GM10266 (cell line): ENCODE measurements at regions not wholly inside any gene's neighbourhood (a gene's known extent, or its start where the extent isn't known, plus 50 kb on each side); places are given as distances from the start of the nearest gene placed in this dataset.
A peak's percentile ranks its signal among the peaks of the same experiment; 100 is the strongest.

ENCODE experiments used
- DNase-seq: peaks from one replicate; pipeline ENCODE4 v3.0.0; 2012; ENCODE audit errors: extremely low spot score
- TF ChIP-seq, protein P1 (sequence below): IDR thresholded peaks from 2 replicates; pipeline ENCODE4 v1.5.1; 2012; ENCODE audit warnings: mild to moderate bottlenecking, low read depth; ENCODE audit not compliant: control insufficient read depth, insufficient read depth; ENCODE audit errors: missing control alignments

DNA sequence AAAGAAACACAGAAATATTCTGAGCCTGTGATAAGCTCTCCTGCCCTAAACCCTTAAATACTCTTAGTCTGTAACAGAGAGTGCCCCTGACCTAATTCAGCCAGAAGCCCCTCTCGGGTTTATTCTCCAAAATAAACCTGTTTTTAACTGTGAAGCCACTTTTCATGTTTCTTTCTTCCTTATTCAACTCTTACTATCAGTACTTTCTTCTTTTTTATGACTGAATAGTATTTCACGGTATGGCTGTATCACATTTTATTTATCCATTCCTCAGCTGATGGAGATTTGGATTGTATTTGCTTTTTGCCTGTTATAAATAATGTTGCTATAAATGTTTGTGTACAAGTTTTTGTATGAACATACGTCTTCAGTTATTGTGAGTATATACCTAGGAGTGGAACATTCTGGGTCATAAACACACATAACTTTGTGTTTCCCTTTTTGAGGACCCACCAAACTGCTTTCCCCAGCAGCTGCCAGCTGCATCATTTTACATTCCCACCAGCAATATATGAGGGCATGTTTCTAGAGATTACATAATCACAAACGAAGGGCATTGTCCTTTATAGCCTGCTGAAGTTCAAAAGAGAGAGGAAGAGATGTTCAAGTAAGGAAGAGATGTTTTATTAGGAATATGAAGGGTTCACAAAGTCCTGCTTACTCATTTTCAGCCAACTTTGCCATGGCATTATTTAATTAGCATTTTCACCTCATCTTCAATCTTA lies 199.4 kb upstream of the NUDT4 start:
- TF ChIP-seq, protein P1, sequence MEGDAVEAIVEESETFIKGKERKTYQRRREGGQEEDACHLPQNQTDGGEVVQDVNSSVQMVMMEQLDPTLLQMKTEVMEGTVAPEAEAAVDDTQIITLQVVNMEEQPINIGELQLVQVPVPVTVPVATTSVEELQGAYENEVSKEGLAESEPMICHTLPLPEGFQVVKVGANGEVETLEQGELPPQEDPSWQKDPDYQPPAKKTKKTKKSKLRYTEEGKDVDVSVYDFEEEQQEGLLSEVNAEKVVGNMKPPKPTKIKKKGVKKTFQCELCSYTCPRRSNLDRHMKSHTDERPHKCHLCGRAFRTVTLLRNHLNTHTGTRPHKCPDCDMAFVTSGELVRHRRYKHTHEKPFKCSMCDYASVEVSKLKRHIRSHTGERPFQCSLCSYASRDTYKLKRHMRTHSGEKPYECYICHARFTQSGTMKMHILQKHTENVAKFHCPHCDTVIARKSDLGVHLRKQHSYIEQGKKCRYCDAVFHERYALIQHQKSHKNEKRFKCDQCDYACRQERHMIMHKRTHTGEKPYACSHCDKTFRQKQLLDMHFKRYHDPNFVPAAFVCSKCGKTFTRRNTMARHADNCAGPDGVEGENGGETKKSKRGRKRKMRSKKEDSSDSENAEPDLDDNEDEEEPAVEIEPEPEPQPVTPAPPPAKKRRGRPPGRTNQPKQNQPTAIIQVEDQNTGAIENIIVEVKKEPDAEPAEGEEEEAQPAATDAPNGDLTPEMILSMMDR = no peak
- no peak for DNase-seq

DNA sequence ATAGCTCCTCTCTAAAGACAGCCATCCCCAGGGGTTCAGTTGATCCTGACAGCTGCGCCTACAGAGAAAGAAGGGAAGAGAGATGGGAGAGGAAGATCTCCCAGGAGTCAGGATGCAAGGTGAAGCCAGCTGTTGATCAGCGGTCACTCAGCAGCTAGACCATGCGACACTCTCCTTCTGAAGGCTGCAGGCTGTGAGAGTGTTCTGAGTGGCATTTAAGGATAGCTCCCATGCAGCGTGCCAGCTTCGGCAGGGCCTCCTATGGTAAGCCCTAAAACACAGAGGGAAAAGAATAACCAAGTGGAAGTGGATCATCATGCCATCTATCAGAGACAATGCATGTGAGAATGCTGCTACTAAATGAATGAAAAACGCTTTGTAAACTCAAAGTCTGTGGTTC lies 197.9 kb upstream of the NUDT4 start:
- DNase-seq = no peak
- TF ChIP-seq, protein P1 = no peak

DNA sequence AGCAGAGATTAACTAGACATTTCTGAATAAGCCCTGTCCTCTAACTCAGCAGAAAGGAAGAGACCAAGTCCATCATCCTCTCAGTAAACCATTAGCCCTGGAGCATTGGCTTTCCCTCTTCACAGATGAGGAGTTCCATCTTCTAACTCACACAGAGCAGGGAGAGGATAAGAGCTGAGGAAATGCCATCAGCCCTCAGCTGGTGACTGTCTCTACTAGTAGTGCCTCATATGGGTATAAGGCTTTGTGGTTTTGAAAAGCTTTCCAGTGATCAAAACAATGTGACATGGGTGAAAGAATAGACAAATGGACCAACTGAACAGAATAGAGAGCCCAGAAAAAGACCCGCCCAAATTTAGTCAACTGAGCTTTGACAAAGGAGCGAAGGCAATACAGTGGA lies 197.2 kb upstream of the NUDT4 start:
- DNase-seq = no peak
- TF ChIP-seq, protein P1 = no peak

DNA sequence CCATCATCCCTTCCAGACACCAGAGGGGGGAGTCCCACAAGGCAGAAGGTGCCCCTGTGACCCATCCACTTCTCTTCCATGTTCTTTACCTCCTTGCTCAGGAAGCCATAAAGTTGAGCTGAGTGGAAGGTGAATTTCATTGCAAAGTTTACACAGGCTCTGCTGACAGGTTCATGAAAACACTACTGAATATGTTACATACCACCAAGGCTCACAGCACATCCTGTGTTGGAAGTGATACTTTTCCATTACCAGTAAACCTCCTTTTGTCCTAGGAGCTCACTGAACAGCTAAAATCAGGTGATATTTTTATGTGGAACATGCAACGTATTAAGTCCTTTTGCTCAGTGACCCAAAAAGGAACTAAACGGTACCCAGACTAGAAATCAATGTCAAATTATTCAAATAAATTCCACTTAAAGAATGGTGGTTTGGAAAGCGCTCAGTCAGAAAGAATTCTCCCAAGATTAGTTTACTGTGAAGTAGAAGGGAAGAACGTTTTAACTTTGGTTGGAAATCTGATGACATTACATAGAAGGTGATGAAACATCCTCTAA lies 196.2 kb upstream of the NUDT4 start:
- DNase-seq = no peak
- TF ChIP-seq, protein P1 = no peak

DNA sequence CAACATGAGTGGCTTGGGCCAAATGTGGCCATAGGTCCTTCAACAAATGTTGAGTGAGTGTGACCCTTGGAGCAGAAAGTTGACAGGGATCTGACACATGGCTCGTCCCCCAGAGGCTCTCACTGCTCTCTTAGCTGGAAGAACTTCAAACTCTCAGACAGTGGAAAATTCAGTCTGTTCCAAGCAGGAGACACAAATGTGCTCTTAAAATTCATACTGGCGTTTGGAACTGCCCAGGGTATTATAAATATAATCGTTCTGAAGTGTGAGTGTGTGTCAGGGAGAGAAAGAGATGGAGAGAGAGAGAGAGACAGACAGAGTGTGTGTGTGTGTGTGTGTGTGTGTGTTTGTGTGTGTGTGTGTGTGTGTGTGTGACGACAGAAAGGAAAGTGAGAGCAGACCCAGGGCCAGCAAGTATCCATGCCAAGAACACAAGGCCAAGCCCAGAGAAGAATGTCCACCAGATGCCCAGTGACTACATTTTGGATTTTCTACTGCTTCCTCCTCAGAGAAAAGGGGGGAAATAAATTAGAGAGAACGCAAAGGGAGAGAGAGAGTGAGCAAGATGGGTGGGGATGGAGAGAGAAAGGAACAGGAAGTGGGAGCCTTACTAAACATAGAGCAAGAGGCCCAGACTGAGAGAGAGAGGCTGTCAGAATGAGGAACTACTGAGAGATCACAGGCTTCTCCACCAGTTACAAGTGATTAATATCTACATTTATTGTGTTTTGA lies 193.6 kb upstream of the NUDT4 start:
- DNase-seq = peak; percentile 52
- TF ChIP-seq, protein P1 = no peak

DNA sequence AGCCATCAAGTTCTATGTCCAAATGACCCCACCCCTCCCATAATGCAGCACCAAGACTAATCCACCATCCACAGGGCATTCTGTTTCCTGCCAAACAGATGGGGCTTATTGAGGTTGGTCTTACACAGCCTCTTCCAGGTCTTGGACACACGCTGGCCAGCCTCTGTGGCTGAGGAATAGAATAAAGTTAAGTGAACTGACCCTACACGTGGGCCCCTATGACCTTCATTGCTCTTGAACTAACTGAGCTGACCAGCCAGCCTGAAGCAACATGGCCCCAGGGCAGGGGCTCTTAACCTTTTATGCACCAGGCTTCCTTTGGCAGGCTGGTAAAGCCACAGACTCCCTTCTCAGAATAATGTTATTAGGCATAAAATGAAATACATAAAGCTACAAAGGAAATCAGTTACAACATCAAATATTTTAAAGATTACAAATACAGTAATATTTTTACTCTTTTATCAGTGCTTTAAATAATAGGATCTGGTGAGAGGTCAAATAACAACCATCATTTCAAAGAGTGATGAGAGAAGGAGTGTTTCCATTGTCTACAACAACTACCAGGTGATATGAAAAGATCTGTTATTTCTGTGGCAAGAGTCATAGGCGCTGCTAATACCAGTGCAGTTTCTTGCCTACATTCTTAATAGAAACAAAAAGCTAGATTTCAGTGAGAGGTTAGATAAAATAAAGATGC lies 192.9 kb upstream of the NUDT4 start:
- no peak for DNase-seq
- TF ChIP-seq, protein P1 = no peak

DNA sequence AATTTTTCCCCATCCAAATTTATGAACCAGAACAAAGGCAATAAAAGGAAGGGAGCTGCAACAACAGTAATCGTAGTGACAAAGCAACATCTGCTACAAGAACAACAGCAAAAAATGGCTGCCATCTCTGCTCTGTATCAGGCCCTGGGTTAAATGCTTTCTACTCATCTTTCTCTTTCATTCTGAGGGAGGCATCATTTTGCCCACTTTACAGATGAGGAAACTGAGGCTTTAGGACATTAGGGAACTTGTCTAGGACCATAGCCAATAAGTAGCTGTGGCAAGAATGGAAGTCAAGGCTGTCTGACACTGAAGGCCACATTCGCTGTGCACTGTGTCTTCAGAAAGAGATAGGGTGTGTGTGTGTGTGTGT lies 192.4 kb upstream of the NUDT4 start:
- DNase-seq = no peak
- TF ChIP-seq, protein P1 = no peak
